CD14-positive monocyte (primary cell): ENCODE measurements at regions not wholly inside any gene's neighbourhood (a gene's known extent, or its start where the extent isn't known, plus 50 kb on each side); places are given as distances from the start of the nearest gene placed in this dataset.

Experiments
- DNase-seq, 3 donors: peaks; one replicate each; pipeline ENCODE4 v3.0.0-alpha.2; 2011 to 2022
- H2AFZ ChIP-seq: 2 replicates; pipeline ENCODE4 v1.6.0; 2012; ENCODE audit warnings: mild to moderate bottlenecking, low read depth, low read length, inconsistent platforms; ENCODE audit not compliant: insufficient read depth, poor library complexity, severe bottlenecking
- H3K27ac ChIP-seq, 2 donors: 1 replicate in 1 of 2; 2 replicates in 1 of 2; pipeline ENCODE4 v1.5.1; 2012 to 2013; ENCODE audit warnings: low read length in 2 of 2, control low read depth in 1 of 2, inconsistent platforms in 1 of 2, low read depth in 1 of 2, mild to moderate bottlenecking in 1 of 2
- H3K27me3 ChIP-seq, 2 donors: one replicate each; pipeline versions ENCODE4 v1.6.0 to v1.6.1; 2011 to 2013; ENCODE audit warnings: low read length in 2 of 2; ENCODE audit not compliant: control insufficient read depth in 2 of 2, insufficient read depth in 2 of 2
- H3K36me3 ChIP-seq, 2 donors: replicated peaks in 1 of 2; 1 replicate in 1 of 2; 2 replicates in 1 of 2; pipeline versions ENCODE4 v1.5.1 to v1.6.1; 2012 to 2013; ENCODE audit warnings: low read length in 2 of 2, control low read depth in 1 of 2, inconsistent platforms in 1 of 2, mild to moderate bottlenecking in 1 of 2; ENCODE audit not compliant: insufficient read depth in 2 of 2, control insufficient read depth in 1 of 2
- H3K4me1 ChIP-seq, 2 donors: 1 replicate in 1 of 2; 2 replicates in 1 of 2; pipeline versions ENCODE4 v1.5.1 to v1.6.1; 2012 to 2013; ENCODE audit warnings: low read length in 2 of 2, control low read depth in 1 of 2, inconsistent platforms in 1 of 2, mild to moderate bottlenecking in 1 of 2, moderate library complexity in 1 of 2; ENCODE audit not compliant: insufficient read depth in 2 of 2, control insufficient read depth in 1 of 2
- H3K4me2 ChIP-seq: replicated peaks from 2 replicates; pipeline ENCODE3; 2012; ENCODE audit warnings: low read length, moderate library complexity, mild to moderate bottlenecking; ENCODE audit not compliant: poor library complexity, severe bottlenecking; ENCODE audit errors: extremely low read depth
- H3K4me3 ChIP-seq, 3 experiments: fragments of 200-600 bp in 1 of 3; sonication (generic) in 1 of 3; replicated peaks in 1 of 3; 1 replicate in 2 of 3; 2 replicates in 1 of 3; pipeline ENCODE4 v1.5.1; 2011 to 2013; ENCODE audit warnings: low read length in 3 of 3, mild to moderate bottlenecking in 3 of 3, control low read depth in 2 of 3, low read depth in 2 of 3, inconsistent platforms in 1 of 3, moderate library complexity in 1 of 3
- H3K79me2 ChIP-seq: 2 replicates; pipeline ENCODE4 v1.6.0; 2012; ENCODE audit warnings: mild to moderate bottlenecking, control low read depth, inconsistent platforms, low read length, moderate library complexity; ENCODE audit not compliant: insufficient read depth
- H3K9ac ChIP-seq: 2 replicates; pipeline ENCODE4 v1.6.0; 2017; ENCODE audit warnings: low read length, mild to moderate bottlenecking; ENCODE audit not compliant: insufficient read depth, poor library complexity, severe bottlenecking
- H3K9me3 ChIP-seq, 2 donors: replicated peaks in 1 of 2; 1 replicate in 1 of 2; 2 replicates in 1 of 2; pipeline versions ENCODE4 v1.5.1 to v1.6.1; 2012 to 2013; ENCODE audit warnings: low read length in 2 of 2, control low read depth in 1 of 2; ENCODE audit not compliant: control insufficient read depth in 1 of 2, insufficient read depth in 1 of 2
- H4K20me1 ChIP-seq: 2 replicates; pipeline ENCODE4 v1.6.0; 2012; ENCODE audit warnings: mild to moderate bottlenecking, low read length, control low read depth, moderate library complexity; ENCODE audit not compliant: insufficient read depth
- H3K27ac Mint-ChIP-seq, 7 donors: one replicate each; pipeline ENCODE4 v1.8.0; 2020; ENCODE audit warnings: mild to moderate bottlenecking in 7 of 7, mixed read lengths in 7 of 7, moderate library complexity in 6 of 7, inconsistent platforms in 2 of 7
- H3K27me3 Mint-ChIP-seq, 3 donors: one replicate each; pipeline ENCODE4 v1.8.0; 2021 to 2022; ENCODE audit warnings: low read depth in 3 of 3, mild to moderate bottlenecking in 3 of 3, mixed read lengths in 3 of 3, moderate library complexity in 3 of 3, inconsistent platforms in 1 of 3
- H3K36me3 Mint-ChIP-seq, 2 donors: one replicate each; pipeline ENCODE4 v1.8.0; 2020; ENCODE audit warnings: mixed read lengths in 2 of 2, inconsistent platforms in 1 of 2, mild to moderate bottlenecking in 1 of 2
- H3K4me1 Mint-ChIP-seq: one replicate; pipeline ENCODE4 v1.8.0; 2020; ENCODE audit warnings: mild to moderate bottlenecking, mixed read lengths
- H3K4me3 Mint-ChIP-seq, 2 donors: one replicate each; pipeline ENCODE4 v1.8.0; 2020; ENCODE audit warnings: mild to moderate bottlenecking in 2 of 2, mixed read lengths in 2 of 2, moderate library complexity in 1 of 2
- H3K9me3 Mint-ChIP-seq, 7 donors: one replicate each; pipeline ENCODE4 v1.8.0; 2020 to 2022; ENCODE audit warnings: mixed read lengths in 7 of 7, mild to moderate bottlenecking in 6 of 7, moderate library complexity in 6 of 7, inconsistent platforms in 2 of 7
- CTCF ChIP-seq: fragments of 200-600 bp; IDR thresholded peaks from one replicate; pipeline ENCODE4 v1.8.0; 2022; ENCODE audit warnings: antibody characterized with exemption, mild to moderate bottlenecking
- WGBS: methylation state at CpG from one replicate; pipeline ENCODE4 v1.1.5; 2013; ENCODE audit warnings: missing lambda C conversion rate; ENCODE audit not compliant: insufficient coverage; 5-methylcytosine and 5-hydroxymethylcytosine counted together
- intact Hi-C, 2 donors: fragments of 100-400 bp; cut with micrococcal nuclease; formaldehyde crosslinking; loops; one replicate each; pipeline versions ENCODE4 v1.15.0 to v1.15.1; 2023

DNA sequence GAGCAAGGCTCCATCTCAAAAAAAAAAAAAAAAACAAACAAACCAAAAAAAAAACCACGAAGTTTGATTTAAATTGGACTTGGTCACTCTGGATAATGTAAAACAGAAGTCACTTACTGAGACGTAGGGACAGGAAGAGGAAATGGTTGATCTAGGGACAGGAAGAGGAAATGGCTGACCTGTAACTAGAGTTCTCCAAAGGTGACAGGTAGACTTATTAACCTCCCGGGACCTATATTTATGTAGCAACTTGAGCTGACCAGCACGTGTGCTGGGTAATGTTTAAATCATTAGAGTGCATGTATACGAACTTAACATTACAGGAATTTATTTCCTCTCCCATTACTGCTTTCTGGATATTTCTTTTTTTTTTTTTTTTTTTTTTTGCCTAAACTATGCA, 81.5 kb upstream of the DHX40 start:
- intact Hi-C loops: no loop called here
- Mint-ChIP-seq H3K27me3 (peaks cover 0 to 2% (median 2%) of the 10 kb centered on the region in 3 donors), H3K4me1 (peaks cover 3% of the 10 kb centered on the region), H3K36me3 (no peaks in the 10 kb centered on the region), H3K9me3 (peaks cover 0 to 5% (median 0%) of the 10 kb centered on the region in 7 donors), H3K4me3 (peak overlapping the region in 1 of 2 donors; percentile 28), H3K27ac (peak overlapping the region in 1 of 7 donors; percentile 33)
- no peaks in the 10 kb centered on the region for H3K9me3 ChIP-seq
- H3K27me3 ChIP-seq: no peaks in the 10 kb centered on the region
- H3K27ac ChIP-seq: no peak overlapping the region
- H3K4me3 ChIP-seq: no peak overlapping the region
- no peaks in the 10 kb centered on the region for H4K20me1 ChIP-seq
- no peak overlapping the region for H3K9ac ChIP-seq
- peak in 1 of 3 donors; percentile 9 for DNase-seq
- no peaks in the 10 kb centered on the region for H3K79me2 ChIP-seq
- no peaks in the 10 kb centered on the region for H3K36me3 ChIP-seq
- no peak overlapping the region for H3K4me2 ChIP-seq
- H3K4me1 ChIP-seq: peaks cover 0 to 6% of the 10 kb centered on the region in 2 donors
- no peak for TF ChIP-seq CTCF
- no CpG with 5 or more reads among the region's 5 CpGs for WGBS
- H2AFZ ChIP-seq: no peak overlapping the region

GRCh38 chr17:59485015-59485414, 80.4 kb upstream of the DHX40 start:
- intact Hi-C loops: no loop called here
- no CpG with 5 or more reads among the region's 3 CpGs for WGBS

More at GRCh38 chr17:59485015-59485414, 80.4 kb upstream of the DHX40 start:
- H2AFZ ChIP-seq: no peak overlapping the region
- Mint-ChIP-seq H3K36me3 (no peaks in the 10 kb centered on the region), H3K9me3 (peaks cover 0 to 4% (median 0%) of the 10 kb centered on the region in 7 donors), H3K27me3 (peaks cover 0 to 2% (median 0%) of the 10 kb centered on the region in 3 donors), H3K27ac (no peak overlapping the region), H3K4me3 (no peak overlapping the region), H3K4me1 (peaks cover 3% of the 10 kb centered on the region)
- H4K20me1 ChIP-seq: no peaks in the 10 kb centered on the region
- H3K79me2 ChIP-seq: no peaks in the 10 kb centered on the region
- no peak overlapping the region for H3K4me3 ChIP-seq
- DNase-seq: no peak
- H3K27me3 ChIP-seq: no peaks in the 10 kb centered on the region
- H3K4me2 ChIP-seq: no peak overlapping the region
- no peak for TF ChIP-seq CTCF
- H3K9ac ChIP-seq: no peak overlapping the region
- H3K27ac ChIP-seq: no peak overlapping the region
- no peaks in the 10 kb centered on the region for H3K36me3 ChIP-seq
- no peaks in the 10 kb centered on the region for H3K9me3 ChIP-seq
- peaks cover 0 to 6% of the 10 kb centered on the region in 2 donors for H3K4me1 ChIP-seq
